Gastroesophageal sphincter (tissue), 4 donors: ENCODE measurements at regions not wholly inside any gene's neighbourhood (a gene's known extent, or its start where the extent isn't known, plus 50 kb on each side); places are given as distances from the start of the nearest gene placed in this dataset.

ENCODE experiments used
- ATAC-seq: fragments of 150-250 bp; one replicate; pipeline ENCODE4 v1.9.1; 2016; ENCODE audit warnings: mild to moderate bottlenecking, moderate library complexity
- H3K27ac ChIP-seq, 4 donors: fragments of 200-600 bp; sonication (generic) in 3 of 4; 1 replicate in 3 of 4; 2 replicates in 1 of 4; pipeline ENCODE4 v1.5.1; 2016 to 2019
- H3K27me3 ChIP-seq: fragments of 200-600 bp; sonication (generic); one replicate; pipeline ENCODE4 v1.5.1; 2019
- H3K36me3 ChIP-seq, 2 donors: fragments of 200-600 bp; sonication (generic); one replicate each; pipeline ENCODE4 v1.5.1; 2019; ENCODE audit warnings: control low read depth in 1 of 2
- H3K4me1 ChIP-seq, 3 donors: fragments of 200-600 bp; sonication (generic); 1 replicate in 2 of 3; 2 replicates in 1 of 3; pipeline ENCODE4 v1.5.1; 2016 to 2019; ENCODE audit warnings: control low read depth in 2 of 3
- H3K4me3 ChIP-seq, 2 donors: fragments of 200-600 bp; sonication (generic); one replicate each; pipeline ENCODE4 v1.5.1; 2019; ENCODE audit warnings: mild to moderate bottlenecking in 1 of 2, moderate library complexity in 1 of 2
- H3K9me3 ChIP-seq, 3 donors: fragments of 200-600 bp; sonication (generic); one replicate each; pipeline ENCODE4 v1.5.1; 2017 to 2019; ENCODE audit warnings: control low read depth in 2 of 3
- CTCF ChIP-seq, 4 experiments: fragments of 200-600 bp in 2 of 4; fragments of 450-650 bp in 2 of 4; sonication (generic) in 1 of 4; IDR thresholded peaks; one replicate each; pipeline ENCODE4 v1.5.1; 2017 to 2019; ENCODE audit warnings: antibody characterized with exemption in 4 of 4, mild to moderate bottlenecking in 2 of 4, moderate library complexity in 2 of 4
- EP300 ChIP-seq: sonication (generic); formaldehyde crosslinking; IDR thresholded peaks from one replicate; pipeline ENCODE4 v1.6.1; 2017; ENCODE audit warnings: antibody characterized with exemption, mild to moderate bottlenecking
- POLR2A ChIP-seq, 2 donors: fragments of 450-650 bp; IDR thresholded peaks; one replicate each; pipeline ENCODE4 v1.6.1; 2017; ENCODE audit warnings: antibody characterized with exemption in 2 of 2, mild to moderate bottlenecking in 2 of 2, moderate library complexity in 1 of 2
- POLR2AphosphoS5 ChIP-seq: sonication (generic); formaldehyde crosslinking; IDR thresholded peaks from one replicate; pipeline ENCODE4 v1.6.1; 2017; ENCODE audit warnings: antibody characterized with exemption
- WGBS, 2 donors: methylation state at CpG; one replicate each; pipeline ENCODE4 v1.1.5; 2018; ENCODE audit warnings: low coverage in 1 of 2; 5-methylcytosine and 5-hydroxymethylcytosine counted together

GRCh38 chr11:105443623-105444022 lies 166.2 kb upstream of the GRIA4 start:
- H3K27ac ChIP-seq = no peak overlapping the region
- no peak overlapping the region for H3K4me3 ChIP-seq
- TF ChIP-seq EP300 (no peak), POLR2A (IDR thresholded peaks at IDR 0.05) (no peak), CTCF (IDR thresholded peaks at IDR 0.05) (no peak), POLR2AphosphoS5 (no peak)
- no peaks in the 10 kb centered on the region for H3K27me3 ChIP-seq
- H3K9me3 ChIP-seq = peaks cover 0 to 17% (median 0%) of the 10 kb centered on the region in 3 donors
- H3K36me3 ChIP-seq = no peaks in the 10 kb centered on the region
- peak; percentile 28 for ATAC-seq
- no peaks in the 10 kb centered on the region for H3K4me1 ChIP-seq

- H3K9me3 ChIP-seq = no peaks in the 10 kb centered on the region
- H3K27ac ChIP-seq = no peak overlapping the region
- TF ChIP-seq CTCF (IDR thresholded peaks at IDR 0.05) (no peak), POLR2AphosphoS5 (no peak), POLR2A (IDR thresholded peaks at IDR 0.05) (no peak), EP300 (no peak)
- no peak for ATAC-seq
- no peak overlapping the region for H3K4me3 ChIP-seq
- H3K4me1 ChIP-seq = no peaks in the 10 kb centered on the region
- no peaks in the 10 kb centered on the region for H3K36me3 ChIP-seq
- H3K27me3 ChIP-seq = no peaks in the 10 kb centered on the region
- WGBS, 2 donors = 65 to 100% methylated on average over 1 to 3 of the region's 3 CpGs
Measured at GRCh38 chr11:105432241-105432995, 177.5 kb upstream of the GRIA4 start.

- TF ChIP-seq POLR2AphosphoS5 (no peak), CTCF (IDR thresholded peaks at IDR 0.05) (no peak), POLR2A (IDR thresholded peaks at IDR 0.05) (no peak)
- Histone ChIP-seq H3K27ac (no peak overlapping the region), H3K4me3 (no peak overlapping the region), H3K4me1 (no peaks in the 10 kb centered on the region), H3K9me3 (peaks cover 0 to 4% (median 0%) of the 10 kb centered on the region in 3 donors), H3K27me3 (no peaks in the 10 kb centered on the region), H3K36me3 (no peaks in the 10 kb centered on the region)
- WGBS, 2 donors = 53 to 81% methylated on average over 5 to 6 of the region's 6 CpGs
- no peak for ATAC-seq
Measured at GRCh38 chr11:105429096-105429910, 180.6 kb upstream of the GRIA4 start.

- 71 to 89% methylated on average over 1 of the region's 1 CpG for WGBS, 2 donors
- Histone ChIP-seq H3K27me3 (no peaks in the 10 kb centered on the region), H3K4me3 (no peak overlapping the region), H3K4me1 (no peaks in the 10 kb centered on the region), H3K36me3 (no peaks in the 10 kb centered on the region), H3K9me3 (no peaks in the 10 kb centered on the region), H3K27ac (no peak overlapping the region)
- no peak for TF ChIP-seq POLR2AphosphoS5
- TF ChIP-seq POLR2A (IDR thresholded peaks at IDR 0.05) = no peak
- TF ChIP-seq EP300 = no peak
- no peak for TF ChIP-seq CTCF (IDR thresholded peaks at IDR 0.05)
- ATAC-seq = no peak
Measured at GRCh38 chr11:105407101-105407500, 202.8 kb upstream of the GRIA4 start.
